H1 (cell line): ENCODE measurements at regions not wholly inside any gene's neighbourhood (a gene's known extent, or its start where the extent isn't known, plus 50 kb on each side); places are given as distances from the start of the nearest gene placed in this dataset.

Experiments used
- CTCF ChIA-PET: fragments of 300-600 bp; sonication (Branson Sonifier 250); formaldehyde crosslinking; loops from one replicate; lab custom pipeline; 2021; ENCODE audit not compliant: partially characterized antibody; lab: Charles Lee
- POLR2A ChIA-PET: fragments of 300-600 bp; sonication (Branson Sonifier 250); formaldehyde crosslinking; loops from one replicate; lab custom pipeline; 2021; ENCODE audit warnings: inconsistent platforms; ENCODE audit not compliant: partially characterized antibody; lab: Charles Lee
- DNase-seq, 2 experiments: peaks; one replicate each; pipeline versions ENCODE4 v3.0.0 to v3.0.0-alpha.2; 2010 to 2022; ENCODE audit warnings: low spot score in 2 of 2, low read depth in 1 of 2, mixed read lengths in 1 of 2
- FAIRE-seq: peaks from 2 replicates; lab custom pipeline; 2011; peaks lifted over from hg19 to GRCh38; lab: Jason Lieb, UNC
- H2AFZ ChIP-seq: 2 replicates; pipeline ENCODE4 v1.8.1; 2012; ENCODE audit warnings: low read length, inconsistent platforms
- H2AK5ac ChIP-seq: 2 replicates; pipeline ENCODE4 v1.6.1; 2013; ENCODE audit warnings: low read depth, low read length
- H2BK120ac ChIP-seq: replicated peaks from 2 replicates; pipeline ENCODE3; 2013; ENCODE audit warnings: low read depth, low read length, inconsistent platforms
- H2BK12ac ChIP-seq: 2 replicates; pipeline ENCODE4 v1.6.1; 2013; ENCODE audit warnings: low read depth, low read length
- H2BK15ac ChIP-seq: 2 replicates; pipeline ENCODE4 v1.6.1; 2013; ENCODE audit warnings: low read length
- H2BK20ac ChIP-seq: 2 replicates; pipeline ENCODE4 v1.6.1; 2013; ENCODE audit warnings: low read length
- H2BK5ac ChIP-seq: 2 replicates; pipeline ENCODE4 v1.6.1; 2013; ENCODE audit warnings: low read depth, low read length
- H3K14ac ChIP-seq: 2 replicates; pipeline ENCODE4 v1.6.1; 2013; ENCODE audit warnings: inconsistent platforms; ENCODE audit not compliant: insufficient read length
- H3K18ac ChIP-seq: 2 replicates; pipeline ENCODE4 v1.6.1; 2013; ENCODE audit warnings: low read length; ENCODE audit errors: extremely low read depth
- H3K23ac ChIP-seq: 2 replicates; pipeline ENCODE4 v1.6.1; 2013; ENCODE audit warnings: inconsistent platforms; ENCODE audit not compliant: insufficient read length
- H3K23me2 ChIP-seq: 2 replicates; pipeline ENCODE4 v1.6.1; 2013; ENCODE audit warnings: low read depth, low read length
- H3K27ac ChIP-seq: 2 replicates; pipeline ENCODE4 v1.6.1; 2011; ENCODE audit warnings: low read depth, low read length, inconsistent platforms
- H3K27me3 ChIP-seq, 4 experiments: replicated peaks in 1 of 4; 1 replicate in 1 of 4; 2 replicates in 3 of 4; pipeline versions ENCODE4 v1.6.1 to v1.8.1; 2011 to 2013; ENCODE audit warnings: low read length in 3 of 4, mild to moderate bottlenecking in 3 of 4, inconsistent platforms in 2 of 4, mixed read lengths in 2 of 4, moderate library complexity in 1 of 4; ENCODE audit not compliant: control insufficient read depth in 3 of 4, insufficient read depth in 3 of 4; ENCODE audit errors: extremely low read depth in 1 of 4
- H3K36me3 ChIP-seq, 4 experiments: 2 replicates each; pipeline versions ENCODE4 v1.6.1 to v1.8.1; 2011 to 2013; ENCODE audit warnings: mild to moderate bottlenecking in 4 of 4, low read length in 3 of 4, moderate library complexity in 2 of 4, control low read depth in 1 of 4, inconsistent platforms in 1 of 4; ENCODE audit not compliant: insufficient read depth in 4 of 4, control insufficient read depth in 2 of 4
- H3K4ac ChIP-seq: replicated peaks from 2 replicates; pipeline ENCODE3; 2013; ENCODE audit warnings: low read length, low read depth, mixed read lengths, inconsistent platforms; ENCODE audit not compliant: insufficient read length
- H3K4me1 ChIP-seq, 4 experiments: replicated peaks in 1 of 4; 1 replicate in 1 of 4; 2 replicates in 3 of 4; pipeline versions ENCODE4 v1.6.1 to v1.8.1; 2011 to 2013; ENCODE audit warnings: low read length in 3 of 4, inconsistent platforms in 2 of 4, mixed read lengths in 1 of 4; ENCODE audit not compliant: insufficient read depth in 4 of 4, control insufficient read depth in 3 of 4
- H3K4me2 ChIP-seq, 2 experiments: 2 replicates each; pipeline versions ENCODE4 v1.6.1 to v1.8.1; 2011 to 2013; ENCODE audit warnings: low read depth in 2 of 2, low read length in 2 of 2, control low read depth in 1 of 2, inconsistent platforms in 1 of 2, mild to moderate bottlenecking in 1 of 2; ENCODE audit not compliant: insufficient read depth in 1 of 2
- H3K4me3 ChIP-seq, 4 experiments: fragments of 200-600, 300-600 bp in 1 of 4; sonication (generic), shearing (Covaris generic), sonication (Bioruptor Twin) in 1 of 4; 2 replicates each; pipeline versions ENCODE4 v1.5.1 to v1.8.1; 2011 to 2016; ENCODE audit warnings: low read length in 4 of 4, low read depth in 3 of 4, control low read depth in 2 of 4, inconsistent platforms in 2 of 4, mild to moderate bottlenecking in 2 of 4, mixed read lengths in 1 of 4, moderate library complexity in 1 of 4; ENCODE audit not compliant: insufficient read depth in 2 of 4; ENCODE audit errors: extremely low read depth in 1 of 4
- H3K56ac ChIP-seq: replicated peaks from 2 replicates; pipeline ENCODE3; 2013; ENCODE audit warnings: low read depth, mild to moderate bottlenecking, mixed read lengths, low read length, inconsistent platforms; ENCODE audit not compliant: insufficient read length
- H3K79me1 ChIP-seq: 2 replicates; pipeline ENCODE4 v1.6.1; 2013; ENCODE audit warnings: low read depth, low read length, control low read depth
- H3K79me2 ChIP-seq, 2 experiments: 2 replicates each; pipeline versions ENCODE4 v1.6.1 to v1.8.1; 2012 to 2013; ENCODE audit warnings: low read length in 2 of 2, mild to moderate bottlenecking in 2 of 2, inconsistent platforms in 1 of 2; ENCODE audit not compliant: insufficient read depth in 2 of 2, control insufficient read depth in 1 of 2
- H3K9ac ChIP-seq, 4 experiments: replicated peaks in 1 of 4; 1 replicate in 1 of 4; 2 replicates in 3 of 4; pipeline versions ENCODE4 v1.6.1 to v1.8.1; 2011 to 2013; ENCODE audit warnings: low read depth in 3 of 4, low read length in 3 of 4, control low read depth in 2 of 4, mild to moderate bottlenecking in 2 of 4, moderate library complexity in 2 of 4, inconsistent platforms in 1 of 4; ENCODE audit errors: extremely low read depth in 1 of 4
- H3K9me3 ChIP-seq, 2 experiments: 2 replicates each; pipeline versions ENCODE4 v1.6.1 to v1.8.1; 2012 to 2013; ENCODE audit warnings: mild to moderate bottlenecking in 2 of 2, moderate library complexity in 2 of 2, control low read depth in 1 of 2, inconsistent platforms in 1 of 2, low read depth in 1 of 2, low read length in 1 of 2, mixed read lengths in 1 of 2; ENCODE audit not compliant: insufficient read depth in 2 of 2
- H4K20me1 ChIP-seq, 2 experiments: replicated peaks in 1 of 2; 2 replicates each; pipeline versions ENCODE3 to v1.8.1; 2011 to 2013; ENCODE audit warnings: inconsistent platforms in 2 of 2, low read length in 2 of 2, mild to moderate bottlenecking in 1 of 2; ENCODE audit not compliant: insufficient read depth in 2 of 2, control insufficient read depth in 1 of 2
- H4K5ac ChIP-seq: 2 replicates; pipeline ENCODE4 v1.6.1; 2013; ENCODE audit warnings: low read length, low read depth, mixed read lengths, inconsistent platforms; ENCODE audit not compliant: insufficient read length
- H4K8ac ChIP-seq: 2 replicates; pipeline ENCODE4 v1.8.0; 2013; ENCODE audit warnings: mild to moderate bottlenecking, moderate library complexity, low read length, inconsistent platforms; ENCODE audit not compliant: insufficient read depth; ENCODE audit errors: extremely low read depth
- H4K91ac ChIP-seq: replicated peaks from 2 replicates; pipeline ENCODE3; 2013; ENCODE audit warnings: low read length, mixed read lengths, inconsistent platforms; ENCODE audit not compliant: insufficient read length
- ASH2L ChIP-seq: fragments of 200-600, 300-600 bp; sonication (generic); IDR thresholded peaks from one replicate; pipeline ENCODE4 v1.7.1; 2017; ENCODE audit warnings: low read length
- CEBPB ChIP-seq: IDR thresholded peaks from 2 replicates; pipeline ENCODE4 v1.6.1; 2012; ENCODE audit warnings: low read depth, low read length
- CHD1 ChIP-seq: IDR thresholded peaks from 2 replicates; pipeline ENCODE4 v1.6.1; 2012; ENCODE audit warnings: low read depth, low read length, improper control_type of control experiment
- CHD2 ChIP-seq: IDR thresholded peaks from 2 replicates; pipeline ENCODE4 v1.6.1; 2012; ENCODE audit warnings: low read length, improper control_type of control experiment
- CTBP2 ChIP-seq: IDR thresholded peaks from 2 replicates; pipeline ENCODE4 v1.7.0; 2011; ENCODE audit warnings: borderline replicate concordance, mild to moderate bottlenecking, moderate library complexity, mixed read lengths, low read length; ENCODE audit not compliant: insufficient read depth, insufficient read length
- HDAC6 ChIP-seq: IDR thresholded peaks from one replicate; pipeline ENCODE4 v1.7.1; 2012; ENCODE audit warnings: low read depth, mild to moderate bottlenecking, inconsistent platforms, low read length, moderate library complexity
- JUND ChIP-seq: IDR thresholded peaks from 2 replicates; pipeline ENCODE4 v1.6.1; 2011; ENCODE audit warnings: mild to moderate bottlenecking, improper control_type of control experiment, low read length
- KDM1A ChIP-seq: fragments of 200-600, 300-600 bp; sonication (generic); IDR thresholded peaks from 2 replicates; pipeline ENCODE4 v1.7.1; 2016; ENCODE audit warnings: mild to moderate bottlenecking, low read length, borderline replicate concordance
- KDM4A ChIP-seq: IDR thresholded peaks from one replicate; pipeline ENCODE4 v1.7.1; 2012; ENCODE audit warnings: low read depth, mild to moderate bottlenecking, moderate library complexity, low read length, inconsistent platforms; ENCODE audit not compliant: severe bottlenecking
- NRF1 ChIP-seq: IDR thresholded peaks from 2 replicates; pipeline ENCODE4 v1.6.1; 2011; ENCODE audit warnings: mild to moderate bottlenecking, low read depth, low read length, improper control_type of control experiment
- POLR2AphosphoS5 ChIP-seq: IDR thresholded peaks from 2 replicates; pipeline ENCODE4 v1.6.1; 2011; ENCODE audit warnings: low read depth, low read length
- RBBP5 ChIP-seq: IDR thresholded peaks from 2 replicates; pipeline ENCODE4 v1.7.1; 2012; ENCODE audit warnings: low read depth, mild to moderate bottlenecking, inconsistent platforms, low read length, moderate library complexity, borderline replicate concordance
- SAP30 ChIP-seq: fragments of 300-600 bp; sonication (generic); IDR thresholded peaks from 2 replicates; pipeline ENCODE4 v1.7.1; 2012; ENCODE audit warnings: low read length, moderate library complexity, mild to moderate bottlenecking, inconsistent platforms; ENCODE audit not compliant: insufficient read depth, insufficient replicate concordance
- TAF7 ChIP-seq: optimal IDR thresholded peaks from 2 replicates; pipeline ENCODE3; 2011; ENCODE audit warnings: low read depth, mild to moderate bottlenecking, inconsistent platforms, low read length, moderate library complexity, borderline replicate concordance
- TCF12 ChIP-seq: IDR thresholded peaks from 2 replicates; pipeline ENCODE4 v1.6.1; 2011; ENCODE audit warnings: low read depth, mild to moderate bottlenecking, low read length
- YY1 ChIP-seq: IDR thresholded peaks from 2 replicates; pipeline ENCODE4 v1.6.1; 2011; ENCODE audit warnings: low read depth, mild to moderate bottlenecking, low read length
- WGBS, 2 experiments: shearing (Covaris generic) in 1 of 2; methylation state at CpG; one replicate each; pipeline versions ENCODE4 v1.1.6 to v1.1.7; 2013 to 2015; ENCODE audit warnings: low lambda C conversion rate in 2 of 2, mixed read lengths in 2 of 2, inconsistent platforms in 1 of 2, low coverage in 1 of 2, missing lambda C conversion rate in 1 of 2; ENCODE audit not compliant: insufficient replicate concordance in 2 of 2, insufficient coverage in 1 of 2, insufficient read length in 1 of 2; ENCODE audit errors: extremely low coverage in 1 of 2, missing lambda C conversion rate in 1 of 2; 5-methylcytosine and 5-hydroxymethylcytosine counted together

GRCh38 chr6:90351696-90352095 lies 55.1 kb upstream of the BACH2 start:
- Histone ChIP-seq H3K18ac (no peak overlapping the region), H3K4me2 (no peak overlapping the region), H3K23me2 (no peaks in the 10 kb centered on the region), H2BK15ac (no peak overlapping the region), H2AFZ (no peak overlapping the region), H3K27ac (no peak overlapping the region), H3K36me3 (no peaks in the 10 kb centered on the region), H4K20me1 (no peaks in the 10 kb centered on the region), H2BK12ac (no peak overlapping the region), H4K91ac (no peak overlapping the region), H3K4ac (no peak overlapping the region), H3K23ac (no peak overlapping the region), H4K8ac (no peak overlapping the region), H3K4me1 (peaks cover 0 to 3% (median 0%) of the 10 kb centered on the region in 4 experiments; a peak in 2 of 7 replicates), H4K5ac (no peak overlapping the region), H2BK5ac (no peak overlapping the region), H3K4me3 (no peak overlapping the region), H3K14ac (no peak overlapping the region), H2BK20ac (no peak overlapping the region), H3K9me3 (no peaks in the 10 kb centered on the region), H3K79me2 (no peaks in the 10 kb centered on the region), H3K27me3 (peaks cover 0 to 2% (median 0%) of the 10 kb centered on the region in 4 experiments; a peak in 1 of 7 replicates), H3K79me1 (no peaks in the 10 kb centered on the region), H3K9ac (no peak overlapping the region), H3K56ac (no peak overlapping the region), H2BK120ac (no peak overlapping the region), H2AK5ac (no peak overlapping the region)
- WGBS, 2 experiments, result 74% methylated on average over 4 of the region's 4 CpGs; no CpG with 5 or more reads in 1 of the 2 experiments
- FAIRE-seq (no peak), DNase-seq (no peak)
- CTCF ChIA-PET, result interaction anchor here (0.9 to 3.9 kb wide), 2 partner anchors 11 to 42 kb away, joined by 3 to 15 read pairs; no protein-coding TSS in a partner anchor
- POLR2A ChIA-PET, result interaction anchor here (0.7 to 1.4 kb wide), 2 partner anchors 9 to 415 kb away, joined by 3 to 4 read pairs; no protein-coding TSS in a partner anchor
- no peak for TF ChIP-seq HDAC6
- no peak for TF ChIP-seq ASH2L
- no peak for TF ChIP-seq POLR2AphosphoS5
- TF ChIP-seq SAP30, result no peak
- TF ChIP-seq TCF12, result no peak
- no peak for TF ChIP-seq RBBP5
- no peak for TF ChIP-seq CEBPB
- TF ChIP-seq CTBP2, result no peak
- no peak for TF ChIP-seq CHD2
- TF ChIP-seq YY1, result no peak
- no peak for TF ChIP-seq NRF1
- no peak for TF ChIP-seq JUND
- no peak for TF ChIP-seq KDM4A
- TF ChIP-seq CHD1, result no peak
- no peak for TF ChIP-seq TAF7
- TF ChIP-seq KDM1A, result no peak
